Nephron progenitor cell (in vitro differentiated cells): ENCODE measurements at regions not wholly inside any gene's neighbourhood (a gene's known extent, or its start where the extent isn't known, plus 50 kb on each side); places are given as distances from the start of the nearest gene placed in this dataset.

Experiments used
- DNase-seq: peaks from one replicate; pipeline ENCODE4 v3.0.0; 2021
- H3K27ac Mint-ChIP-seq: 2 replicates; pipeline ENCODE4 v1.8.0; 2021; ENCODE audit warnings: mild to moderate bottlenecking, moderate library complexity, mixed read lengths
- H3K27me3 Mint-ChIP-seq: 2 replicates; pipeline ENCODE4 v1.8.0; 2021; ENCODE audit warnings: mild to moderate bottlenecking, low read depth, mixed read lengths; ENCODE audit not compliant: poor library complexity
- H3K36me3 Mint-ChIP-seq: 2 replicates; pipeline ENCODE4 v1.8.0; 2021; ENCODE audit warnings: low read depth, mixed read lengths
- H3K4me1 Mint-ChIP-seq: 2 replicates; pipeline ENCODE4 v1.8.0; 2021; ENCODE audit warnings: mixed read lengths
- H3K4me3 Mint-ChIP-seq: 2 replicates; pipeline ENCODE4 v1.8.0; 2021; ENCODE audit warnings: mild to moderate bottlenecking, moderate library complexity, mixed read lengths
- H3K9me3 Mint-ChIP-seq: 2 replicates; pipeline ENCODE4 v1.8.0; 2021; ENCODE audit warnings: mild to moderate bottlenecking, moderate library complexity, mixed read lengths
- TF ChIP-seq, protein P1 (sequence below): fragments of 200-600 bp; sonication (generic); IDR thresholded peaks from 2 replicates; pipeline ENCODE4 v1.5.0; 2021; ENCODE audit warnings: antibody characterized with exemption

DNA sequence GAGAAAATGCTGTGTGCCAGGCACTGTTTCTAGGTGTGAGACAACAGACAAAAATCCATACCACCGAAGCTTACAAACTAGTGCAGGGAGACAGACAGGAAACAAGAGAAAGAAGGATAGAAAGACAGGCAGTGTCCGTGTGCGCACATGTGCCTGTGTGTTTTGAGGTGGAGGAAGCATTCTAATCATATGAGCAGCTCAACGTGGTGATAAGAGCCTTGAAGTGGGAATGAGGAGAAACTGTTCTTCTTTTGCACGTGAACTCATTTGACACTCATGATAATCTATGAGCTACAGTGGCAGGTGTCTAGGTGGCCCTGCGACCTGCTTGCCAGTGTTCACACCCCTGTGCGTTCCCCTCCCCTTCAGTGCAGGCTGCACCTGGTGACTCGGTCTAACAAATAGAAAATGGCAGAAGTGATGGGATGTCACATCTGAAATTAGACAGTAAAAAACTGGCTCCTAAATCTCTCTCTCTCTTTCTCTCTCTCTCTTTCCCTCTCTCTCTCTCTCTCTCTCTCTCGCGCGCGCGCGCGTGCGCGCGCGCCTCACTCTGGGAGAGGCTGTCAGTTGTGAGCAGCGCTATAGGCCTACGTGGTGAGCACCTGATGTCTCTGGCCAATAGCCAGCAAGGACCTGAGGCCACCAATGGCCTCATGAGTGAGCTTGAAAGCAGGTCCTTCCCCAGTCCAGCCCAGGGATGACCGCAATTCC lies 74.8 kb downstream of the EN1 start:
- Mint-ChIP-seq H3K36me3 (no peaks in the 10 kb centered on the region), H3K9me3 (no peaks in the 10 kb centered on the region), H3K27ac (no peak overlapping the region), H3K4me3 (no peak overlapping the region), H3K4me1 (no peaks in the 10 kb centered on the region), H3K27me3 (peaks cover 72% of the 10 kb centered on the region)
- DNase-seq, result no peak
- TF ChIP-seq, protein P1, sequence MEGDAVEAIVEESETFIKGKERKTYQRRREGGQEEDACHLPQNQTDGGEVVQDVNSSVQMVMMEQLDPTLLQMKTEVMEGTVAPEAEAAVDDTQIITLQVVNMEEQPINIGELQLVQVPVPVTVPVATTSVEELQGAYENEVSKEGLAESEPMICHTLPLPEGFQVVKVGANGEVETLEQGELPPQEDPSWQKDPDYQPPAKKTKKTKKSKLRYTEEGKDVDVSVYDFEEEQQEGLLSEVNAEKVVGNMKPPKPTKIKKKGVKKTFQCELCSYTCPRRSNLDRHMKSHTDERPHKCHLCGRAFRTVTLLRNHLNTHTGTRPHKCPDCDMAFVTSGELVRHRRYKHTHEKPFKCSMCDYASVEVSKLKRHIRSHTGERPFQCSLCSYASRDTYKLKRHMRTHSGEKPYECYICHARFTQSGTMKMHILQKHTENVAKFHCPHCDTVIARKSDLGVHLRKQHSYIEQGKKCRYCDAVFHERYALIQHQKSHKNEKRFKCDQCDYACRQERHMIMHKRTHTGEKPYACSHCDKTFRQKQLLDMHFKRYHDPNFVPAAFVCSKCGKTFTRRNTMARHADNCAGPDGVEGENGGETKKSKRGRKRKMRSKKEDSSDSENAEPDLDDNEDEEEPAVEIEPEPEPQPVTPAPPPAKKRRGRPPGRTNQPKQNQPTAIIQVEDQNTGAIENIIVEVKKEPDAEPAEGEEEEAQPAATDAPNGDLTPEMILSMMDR, result no peak

- Mint-ChIP-seq H3K36me3 (no peaks in the 10 kb centered on the region), H3K9me3 (no peaks in the 10 kb centered on the region), H3K27me3 (peaks cover 69% of the 10 kb centered on the region), H3K27ac (no peak overlapping the region), H3K4me1 (peaks cover 22% of the 10 kb centered on the region), H3K4me3 (no peak overlapping the region)
- no peak for DNase-seq
- TF ChIP-seq, protein P1, result no peak
Observed at GRCh38 chr2:118769707-118770400, 77.6 kb downstream of the EN1 start.

GRCh38 chr2:118766871-118767270 lies 80.6 kb downstream of the EN1 start:
- no peaks in the 10 kb centered on the region for H3K9me3 Mint-ChIP-seq
- H3K27me3 Mint-ChIP-seq, result peaks cover 62% of the 10 kb centered on the region
- H3K27ac Mint-ChIP-seq, result no peak overlapping the region
- H3K4me1 Mint-ChIP-seq, result peaks cover 38% of the 10 kb centered on the region
- no peaks in the 10 kb centered on the region for H3K36me3 Mint-ChIP-seq
- TF ChIP-seq, protein P1, result no peak
- no peak for DNase-seq
- H3K4me3 Mint-ChIP-seq, result no peak overlapping the region

DNA sequence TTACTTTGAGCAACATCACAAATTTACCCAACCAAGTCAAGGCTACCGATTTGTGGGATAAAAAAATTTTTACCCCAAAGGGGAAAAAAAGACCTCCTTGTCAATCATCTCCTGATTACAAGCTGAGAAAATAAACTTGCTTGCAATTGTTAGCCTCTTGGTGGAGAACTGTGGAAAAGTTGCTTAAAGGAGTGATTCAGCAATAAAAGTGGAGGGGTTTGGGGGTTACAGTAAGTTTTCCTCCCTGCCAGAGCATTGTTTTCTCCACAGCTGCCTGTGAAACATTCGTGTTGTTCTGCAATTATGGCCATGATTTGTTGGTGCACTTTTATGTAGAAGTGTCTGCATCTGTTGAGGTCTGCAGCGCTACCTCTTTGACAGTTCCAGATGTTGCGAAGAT lies 82.6 kb downstream of the EN1 start:
- H3K4me3 Mint-ChIP-seq, result no peak overlapping the region
- peaks cover 38% of the 10 kb centered on the region for H3K4me1 Mint-ChIP-seq
- no peaks in the 10 kb centered on the region for H3K36me3 Mint-ChIP-seq
- no peak for DNase-seq
- H3K27ac Mint-ChIP-seq, result no peak overlapping the region
- TF ChIP-seq, protein P1, result no peak
- peaks cover 51% of the 10 kb centered on the region for H3K27me3 Mint-ChIP-seq
- no peaks in the 10 kb centered on the region for H3K9me3 Mint-ChIP-seq

GRCh38 chr2:118763797-118764196 lies 83.7 kb downstream of the EN1 start:
- no peak for DNase-seq
- TF ChIP-seq, protein P1, result peak; percentile 36
- no peak overlapping the region for H3K27ac Mint-ChIP-seq
- H3K4me3 Mint-ChIP-seq, result no peak overlapping the region
- H3K4me1 Mint-ChIP-seq, result peaks cover 38% of the 10 kb centered on the region
- peaks cover 52% of the 10 kb centered on the region for H3K27me3 Mint-ChIP-seq
- H3K36me3 Mint-ChIP-seq, result no peaks in the 10 kb centered on the region
- no peaks in the 10 kb centered on the region for H3K9me3 Mint-ChIP-seq
